Cardiac muscle cell (in vitro differentiated cells and primary cell): ENCODE measurements at regions not wholly inside any gene's neighbourhood (a gene's known extent, or its start where the extent isn't known, plus 50 kb on each side); places are given as distances from the start of the nearest gene placed in this dataset.

ENCODE experiments used
- DNase-seq, 2 donors: peaks; one replicate each; pipeline versions ENCODE4 v3.0.0 to v3.0.0-alpha.2; 2010 to 2017; ENCODE audit warnings: low read depth in 1 of 2, low spot score in 1 of 2
- H3K27ac ChIP-seq: fragments of 200-600 bp; sonication (generic); 2 replicates; pipeline ENCODE4 v1.5.1; 2016
- H3K27me3 ChIP-seq: fragments of 200-600 bp; sonication (generic); 2 replicates; pipeline ENCODE4 v1.6.0; 2016; ENCODE audit warnings: control low read depth
- H3K36me3 ChIP-seq: fragments of 200-600 bp; sonication (generic); 2 replicates; pipeline ENCODE4 v1.5.1; 2016; ENCODE audit warnings: control low read depth
- H3K4me1 ChIP-seq: fragments of 200-600 bp; sonication (generic); 2 replicates; pipeline ENCODE4 v1.8.1; 2017; ENCODE audit warnings: low read depth, mild to moderate bottlenecking, mixed run types
- H3K4me3 ChIP-seq: fragments of 200-600 bp; sonication (generic); 2 replicates; pipeline ENCODE4 v1.5.1; 2016; ENCODE audit warnings: mild to moderate bottlenecking
- H3K9me3 ChIP-seq: fragments of 200-600 bp; sonication (generic); 2 replicates; pipeline ENCODE4 v1.5.1; 2017; ENCODE audit warnings: low read depth, mild to moderate bottlenecking, control low read depth
- CTCF ChIP-seq: IDR thresholded peaks from 2 replicates; pipeline ENCODE4 v1.5.1; 2012; ENCODE audit warnings: low read depth, mild to moderate bottlenecking, low read length

GRCh38 chr2:177114712-177115111, 97.9 kb upstream of the HNRNPA3 start:
- Histone ChIP-seq H3K4me1 (no peaks in the 10 kb centered on the region), H3K9me3 (no peaks in the 10 kb centered on the region), H3K27ac (no peak overlapping the region), H3K27me3 (no peaks in the 10 kb centered on the region), H3K4me3 (no peak overlapping the region), H3K36me3 (no peaks in the 10 kb centered on the region)
- no peak for DNase-seq
- TF ChIP-seq CTCF: no peak

GRCh38 chr2:177117755-177118154, 94.8 kb upstream of the HNRNPA3 start:
- Histone ChIP-seq H3K27me3 (no peaks in the 10 kb centered on the region), H3K4me1 (no peaks in the 10 kb centered on the region), H3K36me3 (no peaks in the 10 kb centered on the region), H3K4me3 (no peak overlapping the region), H3K9me3 (no peaks in the 10 kb centered on the region), H3K27ac (no peak overlapping the region)
- TF ChIP-seq CTCF: no peak
- no peak for DNase-seq

- Histone ChIP-seq H3K4me3 (no peak overlapping the region), H3K36me3 (no peaks in the 10 kb centered on the region), H3K27me3 (no peaks in the 10 kb centered on the region), H3K4me1 (no peaks in the 10 kb centered on the region), H3K27ac (no peak overlapping the region), H3K9me3 (no peaks in the 10 kb centered on the region)
- no peak for DNase-seq
- no peak for TF ChIP-seq CTCF
Observed at GRCh38 chr2:177118636-177119035, 94.0 kb upstream of the HNRNPA3 start.

- no peak for DNase-seq
- no peaks in the 10 kb centered on the region for H3K9me3 ChIP-seq
- H3K27me3 ChIP-seq: no peaks in the 10 kb centered on the region
- no peaks in the 10 kb centered on the region for H3K4me1 ChIP-seq
- H3K4me3 ChIP-seq: no peak overlapping the region
- no peak for TF ChIP-seq CTCF
- no peaks in the 10 kb centered on the region for H3K36me3 ChIP-seq
- H3K27ac ChIP-seq: no peak overlapping the region
Observed at GRCh38 chr2:177119099-177119498, 93.5 kb upstream of the HNRNPA3 start.

- DNase-seq: no peak
- TF ChIP-seq CTCF: no peak
- no peak overlapping the region for H3K4me3 ChIP-seq
Observed at GRCh38 chr2:177123048-177123447, 89.5 kb upstream of the HNRNPA3 start.

GRCh38 chr2:177124371-177124770, 88.2 kb upstream of the HNRNPA3 start:
- Histone ChIP-seq H3K27me3 (no peaks in the 10 kb centered on the region), H3K4me3 (no peak overlapping the region), H3K36me3 (no peaks in the 10 kb centered on the region), H3K4me1 (no peaks in the 10 kb centered on the region), H3K27ac (no peak overlapping the region), H3K9me3 (no peaks in the 10 kb centered on the region)
- DNase-seq: no peak
- TF ChIP-seq CTCF: no peak

More at GRCh38 chr2:177123048-177123447, 89.5 kb upstream of the HNRNPA3 start:
- Histone ChIP-seq H3K27me3 (no peaks in the 10 kb centered on the region), H3K4me1 (no peaks in the 10 kb centered on the region), H3K9me3 (no peaks in the 10 kb centered on the region), H3K36me3 (no peaks in the 10 kb centered on the region), H3K27ac (no peak overlapping the region)
